WTC11 (cell line): ENCODE measurements at regions not wholly inside any gene's neighbourhood (a gene's known extent, or its start where the extent isn't known, plus 50 kb on each side); places are given as distances from the start of the nearest gene placed in this dataset.

Experiments
- ATAC-seq: fragments of 200-7000 bp; cut with Tn5 transposase; 2 replicates; pipeline ENCODE4 v1.10.0; 2021; ENCODE audit warnings: mild to moderate bottlenecking, moderate library complexity
- CTCF ChIA-PET: fragments of 300-600 bp; sonication (Branson Sonifier 250); formaldehyde crosslinking; loops from one replicate; lab custom pipeline; 2021; ENCODE audit warnings: antibody characterized with exemption; lab: Charles Lee
- POLR2A ChIA-PET: fragments of 350-600 bp; sonication (Branson Sonifier 250); formaldehyde crosslinking; loops from one replicate; lab custom pipeline; 2021; ENCODE audit warnings: antibody characterized with exemption; lab: Charles Lee
- DNase-seq: peaks from one replicate; pipeline ENCODE4 v3.0.0; 2021; ENCODE audit warnings: low spot score
- H3K27ac Mint-ChIP-seq: 2 replicates; pipeline ENCODE4 v1.8.0; 2021; ENCODE audit warnings: mixed read lengths
- H3K27me3 Mint-ChIP-seq: 2 replicates; pipeline ENCODE4 v1.8.0; 2021; ENCODE audit warnings: low read depth, mild to moderate bottlenecking, moderate library complexity, mixed read lengths
- H3K36me3 Mint-ChIP-seq: 2 replicates; pipeline ENCODE4 v1.8.0; 2021; ENCODE audit warnings: mixed read lengths
- H3K4me1 Mint-ChIP-seq: 2 replicates; pipeline ENCODE4 v1.8.0; 2022; ENCODE audit warnings: mixed read lengths
- H3K4me3 Mint-ChIP-seq: 2 replicates; pipeline ENCODE4 v1.8.0; 2021; ENCODE audit warnings: mild to moderate bottlenecking, moderate library complexity, mixed read lengths
- H3K9me3 Mint-ChIP-seq: 2 replicates; pipeline ENCODE4 v1.8.0; 2021; ENCODE audit warnings: mixed read lengths
- ATF1 ChIP-seq: sonication (generic); formaldehyde crosslinking; IDR thresholded peaks from 2 replicates; pipeline ENCODE4 v1.8.1; 2023; ENCODE audit warnings: mild to moderate bottlenecking, moderate library complexity, missing genetic modification reagents
- CREM ChIP-seq: sonication (generic); formaldehyde crosslinking; IDR thresholded peaks from 2 replicates; pipeline ENCODE4 v1.8.1; 2022; ENCODE audit warnings: mild to moderate bottlenecking, missing genetic modification reagents, moderate library complexity
- ELF4 ChIP-seq: sonication (generic); formaldehyde crosslinking; IDR thresholded peaks from 2 replicates; pipeline ENCODE4 v1.8.1; 2022; ENCODE audit warnings: low read depth, mild to moderate bottlenecking, moderate library complexity, missing genetic modification reagents
- EMX1 ChIP-seq: fragments of 250-450 bp; sonication (Bioruptor Pico); IDR thresholded peaks from 2 replicates; pipeline ENCODE4 v1.8.0; 2021; ENCODE audit warnings: mild to moderate bottlenecking
- FOXK1 ChIP-seq: sonication (generic); formaldehyde crosslinking; IDR thresholded peaks from 2 replicates; pipeline ENCODE4 v1.8.0; 2022; ENCODE audit warnings: mild to moderate bottlenecking, moderate library complexity, missing genetic modification reagents
- FOXP1 ChIP-seq: sonication (generic); formaldehyde crosslinking; IDR thresholded peaks from 2 replicates; pipeline ENCODE4 v1.8.0; 2022; ENCODE audit warnings: missing genetic modification reagents, mild to moderate bottlenecking, moderate library complexity, borderline replicate concordance
- GRHL2 ChIP-seq: fragments of 250-450 bp; sonication (Bioruptor Pico); IDR thresholded peaks from 2 replicates; pipeline ENCODE4 v1.8.0; 2022; ENCODE audit warnings: mild to moderate bottlenecking, moderate library complexity; ENCODE audit not compliant: insufficient replicate concordance, severe bottlenecking
- IRF2 ChIP-seq: sonication (generic); formaldehyde crosslinking; IDR thresholded peaks from 2 replicates; pipeline ENCODE4 v1.8.0; 2022; ENCODE audit warnings: low read depth, missing genetic modification reagents, borderline replicate concordance
- KAT7 ChIP-seq: sonication (generic); formaldehyde crosslinking; IDR thresholded peaks from 2 replicates; pipeline ENCODE4 v1.8.1; 2023; ENCODE audit warnings: missing genetic modification reagents, mild to moderate bottlenecking, borderline replicate concordance
- MYBL2 ChIP-seq: sonication (generic); formaldehyde crosslinking; IDR thresholded peaks from 2 replicates; pipeline ENCODE4 v1.8.1; 2023; ENCODE audit warnings: mild to moderate bottlenecking, moderate library complexity, missing genetic modification reagents
- NFE2L1 ChIP-seq: sonication (generic); formaldehyde crosslinking; IDR thresholded peaks from 2 replicates; pipeline ENCODE4 v1.8.1; 2023; ENCODE audit warnings: missing genetic modification reagents
- NR2C2 ChIP-seq: sonication (generic); formaldehyde crosslinking; IDR thresholded peaks from 2 replicates; pipeline ENCODE4 v1.8.0; 2022; ENCODE audit warnings: mild to moderate bottlenecking, missing genetic modification reagents
- RORB ChIP-seq: fragments of 250-450 bp; sonication (Bioruptor Pico); IDR thresholded peaks from 2 replicates; pipeline ENCODE4 v1.9.0; 2021; ENCODE audit warnings: mild to moderate bottlenecking
- SMAD3 ChIP-seq: sonication (generic); formaldehyde crosslinking; IDR thresholded peaks from 2 replicates; pipeline ENCODE4 v1.8.0; 2022; ENCODE audit warnings: missing genetic modification reagents, mild to moderate bottlenecking, borderline replicate concordance
- SMAD4 ChIP-seq: sonication (generic); formaldehyde crosslinking; IDR thresholded peaks from 2 replicates; pipeline ENCODE4 v1.8.0; 2022; ENCODE audit warnings: mild to moderate bottlenecking, missing genetic modification reagents
- TCF7 ChIP-seq: sonication (generic); formaldehyde crosslinking; IDR thresholded peaks from 2 replicates; pipeline ENCODE4 v1.8.0; 2022; ENCODE audit warnings: mild to moderate bottlenecking, low read depth, missing genetic modification reagents, moderate library complexity
- TEAD4 ChIP-seq: sonication (generic); formaldehyde crosslinking; IDR thresholded peaks from 2 replicates; pipeline ENCODE4 v1.8.0; 2022; ENCODE audit warnings: mild to moderate bottlenecking, missing genetic modification reagents
- ZBTB21 ChIP-seq: sonication (generic); formaldehyde crosslinking; IDR thresholded peaks from 2 replicates; pipeline ENCODE4 v1.8.1; 2023; ENCODE audit warnings: mild to moderate bottlenecking, missing genetic modification reagents, borderline replicate concordance
- TF ChIP-seq, protein P1 (sequence below): sonication (generic); formaldehyde crosslinking; conservative IDR thresholded peaks from 2 replicates; pipeline ENCODE4 v1.8.1; 2022; ENCODE audit warnings: mild to moderate bottlenecking, missing genetic modification reagents
- TF ChIP-seq, protein P2 (sequence below): sonication (generic); formaldehyde crosslinking; IDR thresholded peaks from 2 replicates; pipeline ENCODE4 v1.8.1; 2023; ENCODE audit warnings: mild to moderate bottlenecking, moderate library complexity, missing genetic modification reagents
- TF ChIP-seq, protein P3 (sequence below): sonication (generic); formaldehyde crosslinking; IDR thresholded peaks from 2 replicates; pipeline ENCODE4 v1.8.0; 2023; ENCODE audit warnings: missing genetic modification reagents, mild to moderate bottlenecking, borderline replicate concordance
- TF ChIP-seq, protein P4 (sequence below): sonication (generic); formaldehyde crosslinking; IDR thresholded peaks from 2 replicates; pipeline ENCODE4 v1.8.0; 2022; ENCODE audit warnings: missing genetic modification reagents

DNA sequence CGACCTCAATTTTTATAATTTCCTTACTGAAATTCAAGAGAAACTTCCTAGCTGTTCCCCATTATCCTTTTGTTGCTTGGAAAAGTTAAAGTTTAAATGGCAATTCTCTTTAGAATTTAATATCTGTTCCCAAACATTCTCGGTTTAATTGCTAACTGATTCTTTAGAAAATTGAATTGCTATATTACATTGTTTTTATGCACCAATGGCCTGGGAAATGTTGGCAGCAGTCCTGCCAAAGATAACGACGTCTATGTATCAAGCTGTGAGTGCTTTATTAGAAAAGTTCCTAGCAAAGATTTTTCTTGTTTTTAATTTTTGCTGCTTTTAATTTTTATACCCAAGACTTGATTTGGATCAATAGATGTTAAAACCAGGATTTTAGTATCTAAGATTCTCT, 167.8 kb upstream of the HDAC4 start:
- no peak for ATAC-seq
- no peak for TF ChIP-seq NR2C2
- TF ChIP-seq, all 79 proteins: peak for 0
- Mint-ChIP-seq H3K9me3 (peaks cover 4% of the 10 kb centered on the region; the same call in 1 of the 2 replicates), H3K4me3 (no peak overlapping the region), H3K27ac (no peak overlapping the region), H3K4me1 (no peaks in the 10 kb centered on the region), H3K27me3 (no peaks in the 10 kb centered on the region), H3K36me3 (no peaks in the 10 kb centered on the region)
- ChIA-PET POLR2A (no interaction called here), CTCF (no interaction called here)
- no peak for DNase-seq

DNA sequence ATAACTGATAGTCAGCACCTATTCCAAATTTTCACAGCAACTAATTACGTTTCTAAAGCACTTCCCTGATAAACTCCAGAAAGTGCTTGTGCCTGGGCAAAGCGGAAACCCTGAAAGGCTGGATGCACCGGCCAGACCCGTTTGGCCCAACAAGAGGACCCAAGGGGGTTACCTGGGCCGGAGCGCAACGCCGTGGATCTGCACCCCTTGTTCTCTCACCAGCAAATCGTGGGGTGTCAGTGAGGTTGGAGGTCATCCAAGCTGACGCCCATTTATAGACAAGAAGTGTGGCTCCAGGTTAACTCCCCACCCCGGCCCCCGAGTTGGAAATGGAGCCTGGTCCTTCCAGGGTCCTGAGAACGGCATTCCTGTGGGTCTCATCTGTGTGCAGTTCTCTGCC, 167.0 kb upstream of the HDAC4 start:
- Mint-ChIP-seq H3K36me3 (no peaks in the 10 kb centered on the region), H3K27ac (no peak overlapping the region)
- TF ChIP-seq SMAD4 (no peak), SMAD3 (no peak), NFE2L1 (no peak), FOXP1 (CRISPR knock-in tag) (no peak), ATF1 (CRISPR knock-in tag) (no peak), ELF4 (CRISPR knock-in tag) (no peak), CREM (no peak), RORB (CRISPR knock-in tag) (no peak), KAT7 (CRISPR knock-in tag) (no peak), TCF7 (CRISPR knock-in tag) (no peak), IRF2 (CRISPR knock-in tag) (no peak), TEAD4 (CRISPR knock-in tag) (no peak)
- TF ChIP-seq, protein P1, sequence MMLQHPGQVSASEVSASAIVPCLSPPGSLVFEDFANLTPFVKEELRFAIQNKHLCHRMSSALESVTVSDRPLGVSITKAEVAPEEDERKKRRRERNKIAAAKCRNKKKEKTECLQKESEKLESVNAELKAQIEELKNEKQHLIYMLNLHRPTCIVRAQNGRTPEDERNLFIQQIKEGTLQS (CRISPR knock-in tag): no peak
- TF ChIP-seq, protein P2, sequence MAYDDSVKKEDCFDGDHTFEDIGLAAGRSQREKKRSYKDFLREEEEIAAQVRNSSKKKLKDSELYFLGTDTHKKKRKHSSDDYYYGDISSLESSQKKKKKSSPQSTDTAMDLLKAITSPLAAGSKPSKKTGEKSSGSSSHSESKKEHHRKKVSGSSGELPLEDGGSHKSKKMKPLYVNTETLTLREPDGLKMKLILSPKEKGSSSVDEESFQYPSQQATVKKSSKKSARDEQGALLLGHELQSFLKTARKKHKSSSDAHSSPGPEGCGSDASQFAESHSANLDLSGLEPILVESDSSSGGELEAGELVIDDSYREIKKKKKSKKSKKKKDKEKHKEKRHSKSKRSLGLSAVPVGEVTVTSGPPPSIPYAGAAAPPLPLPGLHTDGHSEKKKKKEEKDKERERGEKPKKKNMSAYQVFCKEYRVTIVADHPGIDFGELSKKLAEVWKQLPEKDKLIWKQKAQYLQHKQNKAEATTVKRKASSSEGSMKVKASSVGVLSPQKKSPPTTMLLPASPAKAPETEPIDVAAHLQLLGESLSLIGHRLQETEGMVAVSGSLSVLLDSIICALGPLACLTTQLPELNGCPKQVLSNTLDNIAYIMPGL (CRISPR knock-in tag): no peak
- TF ChIP-seq, all 79 proteins: peak for 0
- Mint-ChIP-seq H3K27me3 (no peaks in the 10 kb centered on the region), H3K9me3 (peaks cover 4% of the 10 kb centered on the region; the same call in 1 of the 2 replicates), H3K4me3 (no peak overlapping the region), H3K4me1 (no peaks in the 10 kb centered on the region)
- CTCF ChIA-PET: no interaction called here
- no peak for ATAC-seq
- DNase-seq: no peak
- POLR2A ChIA-PET: no interaction called here

DNA sequence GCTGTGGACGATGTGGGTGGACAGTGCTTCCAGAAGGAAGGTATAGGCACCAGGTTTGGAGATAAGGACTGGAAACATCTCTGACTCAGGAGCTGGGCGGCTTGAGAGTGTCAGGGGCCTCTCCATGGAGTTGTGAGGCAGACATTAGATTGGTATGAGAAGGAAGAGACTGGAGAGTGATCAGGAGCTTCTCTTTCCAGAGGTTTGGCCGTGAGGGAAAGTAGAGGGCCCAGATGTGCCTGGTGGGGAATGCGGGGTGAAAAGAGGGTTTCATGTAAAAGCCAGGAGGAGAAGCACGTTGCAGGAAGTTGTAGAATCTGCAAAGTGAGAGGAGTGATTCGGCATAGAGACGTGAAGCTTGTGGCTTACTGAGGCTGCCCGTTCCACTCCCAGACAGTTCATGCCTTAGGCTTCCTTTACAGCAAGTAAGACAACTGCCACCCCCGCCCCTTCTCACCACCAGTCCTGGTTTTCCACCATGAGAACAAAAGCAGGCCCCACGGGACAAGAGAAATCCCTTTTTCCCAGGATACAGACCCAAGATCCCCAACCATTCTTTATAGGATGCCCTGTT, 166.3 kb upstream of the HDAC4 start:
- ATAC-seq: no peak
- POLR2A ChIA-PET: no interaction called here
- CTCF ChIA-PET: no interaction called here
- TF ChIP-seq, protein P3, sequence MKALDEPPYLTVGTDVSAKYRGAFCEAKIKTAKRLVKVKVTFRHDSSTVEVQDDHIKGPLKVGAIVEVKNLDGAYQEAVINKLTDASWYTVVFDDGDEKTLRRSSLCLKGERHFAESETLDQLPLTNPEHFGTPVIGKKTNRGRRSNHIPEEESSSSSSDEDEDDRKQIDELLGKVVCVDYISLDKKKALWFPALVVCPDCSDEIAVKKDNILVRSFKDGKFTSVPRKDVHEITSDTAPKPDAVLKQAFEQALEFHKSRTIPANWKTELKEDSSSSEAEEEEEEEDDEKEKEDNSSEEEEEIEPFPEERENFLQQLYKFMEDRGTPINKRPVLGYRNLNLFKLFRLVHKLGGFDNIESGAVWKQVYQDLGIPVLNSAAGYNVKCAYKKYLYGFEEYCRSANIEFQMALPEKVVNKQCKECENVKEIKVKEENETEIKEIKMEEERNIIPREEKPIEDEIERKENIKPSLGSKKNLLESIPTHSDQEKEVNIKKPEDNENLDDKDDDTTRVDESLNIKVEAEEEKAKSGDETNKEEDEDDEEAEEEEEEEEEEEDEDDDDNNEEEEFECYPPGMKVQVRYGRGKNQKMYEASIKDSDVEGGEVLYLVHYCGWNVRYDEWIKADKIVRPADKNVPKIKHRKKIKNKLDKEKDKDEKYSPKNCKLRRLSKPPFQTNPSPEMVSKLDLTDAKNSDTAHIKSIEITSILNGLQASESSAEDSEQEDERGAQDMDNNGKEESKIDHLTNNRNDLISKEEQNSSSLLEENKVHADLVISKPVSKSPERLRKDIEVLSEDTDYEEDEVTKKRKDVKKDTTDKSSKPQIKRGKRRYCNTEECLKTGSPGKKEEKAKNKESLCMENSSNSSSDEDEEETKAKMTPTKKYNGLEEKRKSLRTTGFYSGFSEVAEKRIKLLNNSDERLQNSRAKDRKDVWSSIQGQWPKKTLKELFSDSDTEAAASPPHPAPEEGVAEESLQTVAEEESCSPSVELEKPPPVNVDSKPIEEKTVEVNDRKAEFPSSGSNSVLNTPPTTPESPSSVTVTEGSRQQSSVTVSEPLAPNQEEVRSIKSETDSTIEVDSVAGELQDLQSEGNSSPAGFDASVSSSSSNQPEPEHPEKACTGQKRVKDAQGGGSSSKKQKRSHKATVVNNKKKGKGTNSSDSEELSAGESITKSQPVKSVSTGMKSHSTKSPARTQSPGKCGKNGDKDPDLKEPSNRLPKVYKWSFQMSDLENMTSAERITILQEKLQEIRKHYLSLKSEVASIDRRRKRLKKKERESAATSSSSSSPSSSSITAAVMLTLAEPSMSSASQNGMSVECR (CRISPR knock-in tag): no peak
- TF ChIP-seq MYBL2 (CRISPR knock-in tag) (no peak), ZBTB21 (no peak), GRHL2 (no peak), EMX1 (CRISPR knock-in tag) (no peak), FOXK1 (CRISPR knock-in tag) (no peak), FOXP1 (CRISPR knock-in tag) (no peak)
- TF ChIP-seq, protein P4, sequence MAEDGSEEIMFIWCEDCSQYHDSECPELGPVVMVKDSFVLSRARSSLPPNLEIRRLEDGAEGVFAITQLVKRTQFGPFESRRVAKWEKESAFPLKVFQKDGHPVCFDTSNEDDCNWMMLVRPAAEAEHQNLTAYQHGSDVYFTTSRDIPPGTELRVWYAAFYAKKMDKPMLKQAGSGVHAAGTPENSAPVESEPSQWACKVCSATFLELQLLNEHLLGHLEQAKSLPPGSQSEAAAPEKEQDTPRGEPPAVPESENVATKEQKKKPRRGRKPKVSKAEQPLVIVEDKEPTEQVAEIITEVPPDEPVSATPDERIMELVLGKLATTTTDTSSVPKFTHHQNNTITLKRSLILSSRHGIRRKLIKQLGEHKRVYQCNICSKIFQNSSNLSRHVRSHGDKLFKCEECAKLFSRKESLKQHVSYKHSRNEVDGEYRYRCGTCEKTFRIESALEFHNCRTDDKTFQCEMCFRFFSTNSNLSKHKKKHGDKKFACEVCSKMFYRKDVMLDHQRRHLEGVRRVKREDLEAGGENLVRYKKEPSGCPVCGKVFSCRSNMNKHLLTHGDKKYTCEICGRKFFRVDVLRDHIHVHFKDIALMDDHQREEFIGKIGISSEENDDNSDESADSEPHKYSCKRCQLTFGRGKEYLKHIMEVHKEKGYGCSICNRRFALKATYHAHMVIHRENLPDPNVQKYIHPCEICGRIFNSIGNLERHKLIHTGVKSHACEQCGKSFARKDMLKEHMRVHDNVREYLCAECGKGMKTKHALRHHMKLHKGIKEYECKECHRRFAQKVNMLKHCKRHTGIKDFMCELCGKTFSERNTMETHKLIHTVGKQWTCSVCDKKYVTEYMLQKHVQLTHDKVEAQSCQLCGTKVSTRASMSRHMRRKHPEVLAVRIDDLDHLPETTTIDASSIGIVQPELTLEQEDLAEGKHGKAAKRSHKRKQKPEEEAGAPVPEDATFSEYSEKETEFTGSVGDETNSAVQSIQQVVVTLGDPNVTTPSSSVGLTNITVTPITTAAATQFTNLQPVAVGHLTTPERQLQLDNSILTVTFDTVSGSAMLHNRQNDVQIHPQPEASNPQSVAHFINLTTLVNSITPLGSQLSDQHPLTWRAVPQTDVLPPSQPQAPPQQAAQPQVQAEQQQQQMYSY (CRISPR knock-in tag): no peak
- TF ChIP-seq, protein P2 (CRISPR knock-in tag): no peak

More for the DNA sequence above, 166.3 kb upstream of the HDAC4 start:
- Mint-ChIP-seq H3K4me1 (no peaks in the 10 kb centered on the region), H3K9me3 (no peaks in the 10 kb centered on the region), H3K36me3 (no peaks in the 10 kb centered on the region), H3K27me3 (no peaks in the 10 kb centered on the region), H3K27ac (no peak overlapping the region), H3K4me3 (no peak overlapping the region)
- no peak for DNase-seq
